ENCODE measurements at regions not wholly inside any gene's neighbourhood (a gene's known extent, or its start where the extent isn't known, plus 50 kb on each side); places are given as distances from the start of the nearest gene placed in this dataset.

GRCh38 chr6:81690073-81690472 lies 62.4 kb downstream of the TENT5A start:
- TF ChIP-seq ZNF138 (tag by site-specific recombination; IDR thresholded peaks at IDR 0.05; ENCODE audit: borderline replicate concordance), result no peak
- TF ChIP-seq ZNF140 (tag by site-specific recombination; IDR thresholded peaks at IDR 0.05), result no peak
- TF ChIP-seq KLF9 (tag by site-specific recombination; IDR thresholded peaks at IDR 0.05; ENCODE audit: low read depth), result no peak
- TF ChIP-seq ZNF571 (tag by site-specific recombination; IDR thresholded peaks at IDR 0.05), result no peak
- no peak for TF ChIP-seq TSHZ1 (tag by site-specific recombination; IDR thresholded peaks at IDR 0.05; ENCODE audit: borderline replicate concordance)
- TF ChIP-seq ZSCAN23 (tag by site-specific recombination; IDR thresholded peaks at IDR 0.05), result no peak
- no peak for TF ChIP-seq ZFP37 (tag by site-specific recombination; IDR thresholded peaks at IDR 0.05)
- no peak for TF ChIP-seq ZNF157 (tag by site-specific recombination; IDR thresholded peaks at IDR 0.05)
- TF ChIP-seq ZNF654 (tag by site-specific recombination; IDR thresholded peaks at IDR 0.05; ENCODE audit: low read depth), result no peak
- no peak for TF ChIP-seq ZNF423 (tag by site-specific recombination; IDR thresholded peaks at IDR 0.05)
- TF ChIP-seq ZNF2 (tag by site-specific recombination; IDR thresholded peaks at IDR 0.05), result no peak
- TF ChIP-seq ZBTB26 (tag by site-specific recombination; optimal IDR thresholded peaks at IDR 0.05), result no peak
- CTCF ChIA-PET, result no interaction called here
- H3K36me3 ChIP-seq (ENCODE audit: control insufficient read depth in 2 of 2, insufficient read depth in 1 of 2, low read length in 2 of 2), result no peaks in the 10 kb centered on the region
- no peaks in the 10 kb centered on the region for H3K4me1 ChIP-seq (ENCODE audit: control insufficient read depth, insufficient read depth, low read length)
- H3K4me3 ChIP-seq (ENCODE audit: low read depth, low read length), result no peak overlapping the region
- POLR2A ChIA-PET, result no interaction called here
- H3K27ac ChIP-seq (ENCODE audit: extremely low read depth, low read depth, low read length), result no peak overlapping the region
- no peaks in the 10 kb centered on the region for H3K9me3 ChIP-seq (ENCODE audit: control insufficient read depth, insufficient read depth, low read depth, low read length)

GRCh38 chr6:81689580-81689979 lies 62.9 kb downstream of the TENT5A start:
- no peak for TF ChIP-seq ZNF391 (tag by site-specific recombination; IDR thresholded peaks at IDR 0.05; ENCODE audit: borderline replicate concordance, low read depth)
- TF ChIP-seq ZNF223 (tag by site-specific recombination; IDR thresholded peaks at IDR 0.05), result no peak
- TF ChIP-seq MYNN (tag by site-specific recombination; IDR thresholded peaks at IDR 0.05; ENCODE audit: borderline replicate concordance), result no peak
- TF ChIP-seq TSHZ1 (tag by site-specific recombination; IDR thresholded peaks at IDR 0.05; ENCODE audit: borderline replicate concordance), result no peak
- TF ChIP-seq ZNF16 (tag by site-specific recombination; IDR thresholded peaks at IDR 0.05; ENCODE audit: low read depth), result no peak
- TF ChIP-seq, protein P1, sequence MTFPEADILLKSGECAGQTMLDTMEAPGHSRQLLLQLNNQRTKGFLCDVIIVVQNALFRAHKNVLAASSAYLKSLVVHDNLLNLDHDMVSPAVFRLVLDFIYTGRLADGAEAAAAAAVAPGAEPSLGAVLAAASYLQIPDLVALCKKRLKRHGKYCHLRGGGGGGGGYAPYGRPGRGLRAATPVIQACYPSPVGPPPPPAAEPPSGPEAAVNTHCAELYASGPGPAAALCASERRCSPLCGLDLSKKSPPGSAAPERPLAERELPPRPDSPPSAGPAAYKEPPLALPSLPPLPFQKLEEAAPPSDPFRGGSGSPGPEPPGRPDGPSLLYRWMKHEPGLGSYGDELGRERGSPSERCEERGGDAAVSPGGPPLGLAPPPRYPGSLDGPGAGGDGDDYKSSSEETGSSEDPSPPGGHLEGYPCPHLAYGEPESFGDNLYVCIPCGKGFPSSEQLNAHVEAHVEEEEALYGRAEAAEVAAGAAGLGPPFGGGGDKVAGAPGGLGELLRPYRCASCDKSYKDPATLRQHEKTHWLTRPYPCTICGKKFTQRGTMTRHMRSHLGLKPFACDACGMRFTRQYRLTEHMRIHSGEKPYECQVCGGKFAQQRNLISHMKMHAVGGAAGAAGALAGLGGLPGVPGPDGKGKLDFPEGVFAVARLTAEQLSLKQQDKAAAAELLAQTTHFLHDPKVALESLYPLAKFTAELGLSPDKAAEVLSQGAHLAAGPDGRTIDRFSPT (tag by site-specific recombination; IDR thresholded peaks at IDR 0.05), result no peak
- TF ChIP-seq ZNF146 (tag by site-specific recombination; IDR thresholded peaks at IDR 0.05), result no peak
- no peak for TF ChIP-seq ZBTB7A (tag by site-specific recombination; IDR thresholded peaks at IDR 0.05; ENCODE audit: low read depth)
- TF ChIP-seq ZNF133 (tag by site-specific recombination; IDR thresholded peaks at IDR 0.05), result no peak
- TF ChIP-seq ZNF366 (tag by site-specific recombination; conservative IDR thresholded peaks at IDR 0.05), result no peak
- TF ChIP-seq ZNF433 (tag by site-specific recombination; IDR thresholded peaks at IDR 0.05; ENCODE audit: low read depth), result no peak
- TF ChIP-seq, protein P2, sequence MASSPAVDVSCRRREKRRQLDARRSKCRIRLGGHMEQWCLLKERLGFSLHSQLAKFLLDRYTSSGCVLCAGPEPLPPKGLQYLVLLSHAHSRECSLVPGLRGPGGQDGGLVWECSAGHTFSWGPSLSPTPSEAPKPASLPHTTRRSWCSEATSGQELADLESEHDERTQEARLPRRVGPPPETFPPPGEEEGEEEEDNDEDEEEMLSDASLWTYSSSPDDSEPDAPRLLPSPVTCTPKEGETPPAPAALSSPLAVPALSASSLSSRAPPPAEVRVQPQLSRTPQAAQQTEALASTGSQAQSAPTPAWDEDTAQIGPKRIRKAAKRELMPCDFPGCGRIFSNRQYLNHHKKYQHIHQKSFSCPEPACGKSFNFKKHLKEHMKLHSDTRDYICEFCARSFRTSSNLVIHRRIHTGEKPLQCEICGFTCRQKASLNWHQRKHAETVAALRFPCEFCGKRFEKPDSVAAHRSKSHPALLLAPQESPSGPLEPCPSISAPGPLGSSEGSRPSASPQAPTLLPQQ (tag by site-specific recombination; IDR thresholded peaks at IDR 0.05), result no peak
- no peak for TF ChIP-seq GLI2 (tag by site-specific recombination; IDR thresholded peaks at IDR 0.05; ENCODE audit: borderline replicate concordance, low read depth)
- no peak for TF ChIP-seq ZNF2 (tag by site-specific recombination; IDR thresholded peaks at IDR 0.05)
- Histone ChIP-seq H3K4me3 (ENCODE audit: low read depth, low read length) (no peak overlapping the region), H3K9me3 (ENCODE audit: control insufficient read depth, insufficient read depth, low read depth, low read length) (no peaks in the 10 kb centered on the region), H3K36me3 (ENCODE audit: control insufficient read depth in 2 of 2, insufficient read depth in 1 of 2, low read length in 2 of 2) (no peaks in the 10 kb centered on the region), H3K4me1 (ENCODE audit: control insufficient read depth, insufficient read depth, low read length) (no peaks in the 10 kb centered on the region), H3K27ac (ENCODE audit: extremely low read depth, low read depth, low read length) (no peak overlapping the region)
- ChIA-PET POLR2A (no interaction called here), CTCF (no interaction called here)
